Ishikawa (cell line): ENCODE measurements at regions not wholly inside any gene's neighbourhood (a gene's known extent, or its start where the extent isn't known, plus 50 kb on each side); places are given as distances from the start of the nearest gene placed in this dataset.

ENCODE experiments used
- CEBPB ChIP-seq: IDR thresholded peaks from 2 replicates; pipeline ENCODE4 v1.6.1; 2012
- CREB1 ChIP-seq: IDR thresholded peaks from 2 replicates; pipeline ENCODE4 v1.6.1; 2012; ENCODE audit warnings: low read depth
- EP300 ChIP-seq: IDR thresholded peaks from 2 replicates; pipeline ENCODE4 v1.6.1; 2012; ENCODE audit warnings: borderline replicate concordance
- MAX ChIP-seq: IDR thresholded peaks from 2 replicates; pipeline ENCODE4 v1.6.1; 2012
- TEAD4 ChIP-seq: IDR thresholded peaks from 2 replicates; pipeline ENCODE4 v1.6.1; 2012
- YY1 ChIP-seq: IDR thresholded peaks from 2 replicates; pipeline ENCODE4 v1.6.1; 2012; ENCODE audit warnings: low read depth
- ZBTB7A ChIP-seq: IDR thresholded peaks from 2 replicates; pipeline ENCODE4 v1.6.1; 2012; ENCODE audit warnings: low read depth

GRCh38 chr4:62208921-62209320 lies 1008.8 kb downstream of the ADGRL3 start:
- TF ChIP-seq TEAD4 (no peak), MAX (no peak), CREB1 (no peak), ZBTB7A (no peak), EP300 (no peak), YY1 (no peak), CEBPB (no peak)
